Brain microvascular endothelial cell (primary cell): ENCODE measurements at regions not wholly inside any gene's neighbourhood (a gene's known extent, or its start where the extent isn't known, plus 50 kb on each side); places are given as distances from the start of the nearest gene placed in this dataset.

ENCODE experiments used
- DNase-seq: peaks from one replicate; pipeline ENCODE4 v3.0.0-alpha.2; 2020
- H3K27ac ChIP-seq: fragments of 250-450 bp; sonication (Bioruptor Pico); 2 replicates; pipeline ENCODE4 v1.5.1; 2020; ENCODE audit warnings: mild to moderate bottlenecking, moderate library complexity
- H3K27me3 ChIP-seq: fragments of 250-450 bp; sonication (Bioruptor Pico); replicated peaks from 2 replicates; pipeline ENCODE4 v1.5.1; 2020; ENCODE audit warnings: mild to moderate bottlenecking
- H3K36me3 ChIP-seq: fragments of 250-450 bp; sonication (Bioruptor Pico); replicated peaks from 2 replicates; pipeline ENCODE4 v1.5.1; 2020; ENCODE audit warnings: mild to moderate bottlenecking
- H3K4me3 ChIP-seq: 2 replicates; pipeline ENCODE4 v1.5.1; 2011; ENCODE audit warnings: low read depth, mild to moderate bottlenecking, control low read depth, low read length, moderate library complexity
- CTCF ChIP-seq: IDR thresholded peaks from 2 replicates; pipeline ENCODE4 v1.5.1; 2011; ENCODE audit warnings: low read depth, mild to moderate bottlenecking, moderate library complexity, low read length, control low read depth, inconsistent platforms; ENCODE audit errors: missing control alignments
- in situ Hi-C: cut with HindIII; loops from 2 replicates; pipeline ENCODE4 v1.10.0; 2017; ENCODE audit warnings: low sequenced_read_pairs, low pct_ligation_motif_present

- in situ Hi-C loops = no loop called here
- Histone ChIP-seq H3K27me3 (no peaks in the 10 kb centered on the region), H3K36me3 (no peaks in the 10 kb centered on the region), H3K4me3 (no peak overlapping the region), H3K27ac (no peak overlapping the region)
- DNase-seq = no peak
- TF ChIP-seq CTCF = no peak
These were observed 128.2 kb downstream of the ARSF start for GRCh38 chrX:3169421-3169820.

- in situ Hi-C loops = no loop called here
- TF ChIP-seq CTCF = no peak
- no peak overlapping the region for H3K4me3 ChIP-seq
These were observed 126.5 kb downstream of the ARSF start for GRCh38 chrX:3167771-3168170.

GRCh38 chrX:3166670-3167455 lies 125.6 kb downstream of the ARSF start:
- no peak overlapping the region for H3K27ac ChIP-seq
- no peak for DNase-seq
- no peak overlapping the region for H3K4me3 ChIP-seq
- TF ChIP-seq CTCF = no peak
- H3K36me3 ChIP-seq = no peaks in the 10 kb centered on the region
- no peaks in the 10 kb centered on the region for H3K27me3 ChIP-seq
- in situ Hi-C loops = no loop called here

More at GRCh38 chrX:3167771-3168170, 126.5 kb downstream of the ARSF start:
- H3K27ac ChIP-seq = no peak overlapping the region
- no peak for DNase-seq
- no peaks in the 10 kb centered on the region for H3K36me3 ChIP-seq
- no peaks in the 10 kb centered on the region for H3K27me3 ChIP-seq

- Histone ChIP-seq H3K27ac (no peak overlapping the region), H3K36me3 (no peaks in the 10 kb centered on the region), H3K27me3 (no peaks in the 10 kb centered on the region), H3K4me3 (no peak overlapping the region)
- DNase-seq = no peak
- in situ Hi-C loops = no loop called here
- TF ChIP-seq CTCF = no peak
These were observed 124.5 kb downstream of the ARSF start for GRCh38 chrX:3165808-3166207.
